Stimulated activated naive CD8-positive, alpha-beta T cell treated with anti-CD3 and anti-CD28 coated beads, Interleukin-15, Interleukin-2, amounts not matched to agents 100 ng/mL and 50 ng/mL, for 24 hours (primary cell): ENCODE measurements at regions not wholly inside any gene's neighbourhood (a gene's known extent, or its start where the extent isn't known, plus 50 kb on each side); places are given as distances from the start of the nearest gene placed in this dataset.

ENCODE experiments used
- H3K27ac Mint-ChIP-seq: one replicate; pipeline ENCODE4 v1.8.0; 2021; ENCODE audit warnings: mild to moderate bottlenecking, mixed read lengths
- H3K27me3 Mint-ChIP-seq: one replicate; pipeline ENCODE4 v1.8.0; 2021; ENCODE audit warnings: mixed read lengths
- H3K36me3 Mint-ChIP-seq: one replicate; pipeline ENCODE4 v1.8.0; 2021; ENCODE audit warnings: low read depth, mixed read lengths
- H3K4me1 Mint-ChIP-seq: one replicate; pipeline ENCODE4 v1.8.0; 2021; ENCODE audit warnings: low read depth, mixed read lengths
- H3K4me3 Mint-ChIP-seq: one replicate; pipeline ENCODE4 v1.8.0; 2021; ENCODE audit warnings: mild to moderate bottlenecking, mixed read lengths
- H3K9me3 Mint-ChIP-seq: one replicate; pipeline ENCODE4 v1.8.0; 2021; ENCODE audit warnings: mixed read lengths

- no peak overlapping the region for H3K27ac Mint-ChIP-seq
- no peaks in the 10 kb centered on the region for H3K36me3 Mint-ChIP-seq
Measured at GRCh38 chr10:61175316-61175715, 231.3 kb upstream of the RHOBTB1 start.

GRCh38 chr10:61173450-61173849 is 229.5 kb upstream of the RHOBTB1 start:
- no peaks in the 10 kb centered on the region for H3K27me3 Mint-ChIP-seq
- no peak overlapping the region for H3K27ac Mint-ChIP-seq
- H3K36me3 Mint-ChIP-seq, result no peaks in the 10 kb centered on the region
- H3K9me3 Mint-ChIP-seq, result peaks cover 4% of the 10 kb centered on the region
- H3K4me3 Mint-ChIP-seq, result no peak overlapping the region
- no peaks in the 10 kb centered on the region for H3K4me1 Mint-ChIP-seq

More at GRCh38 chr10:61175316-61175715, 231.3 kb upstream of the RHOBTB1 start:
- no peaks in the 10 kb centered on the region for H3K4me1 Mint-ChIP-seq
- H3K4me3 Mint-ChIP-seq, result no peak overlapping the region
- no peaks in the 10 kb centered on the region for H3K9me3 Mint-ChIP-seq
- peaks cover 3% of the 10 kb centered on the region for H3K27me3 Mint-ChIP-seq

GRCh38 chr10:61172182-61172926 is 228.4 kb upstream of the RHOBTB1 start:
- Mint-ChIP-seq H3K27ac (no peak overlapping the region), H3K27me3 (no peaks in the 10 kb centered on the region), H3K4me1 (no peaks in the 10 kb centered on the region), H3K36me3 (no peaks in the 10 kb centered on the region), H3K9me3 (peaks cover 15% of the 10 kb centered on the region), H3K4me3 (no peak overlapping the region)

- Mint-ChIP-seq H3K4me1 (no peaks in the 10 kb centered on the region), H3K9me3 (peaks cover 15% of the 10 kb centered on the region), H3K27ac (no peak overlapping the region), H3K27me3 (no peaks in the 10 kb centered on the region), H3K36me3 (no peaks in the 10 kb centered on the region), H3K4me3 (no peak overlapping the region)
Measured at GRCh38 chr10:61170594-61170993, 226.6 kb upstream of the RHOBTB1 start.

GRCh38 chr10:61169294-61169693 is 225.3 kb upstream of the RHOBTB1 start:
- Mint-ChIP-seq H3K27ac (no peak overlapping the region), H3K9me3 (peaks cover 15% of the 10 kb centered on the region), H3K4me3 (no peak overlapping the region), H3K27me3 (no peaks in the 10 kb centered on the region), H3K4me1 (no peaks in the 10 kb centered on the region), H3K36me3 (no peaks in the 10 kb centered on the region)

- Mint-ChIP-seq H3K36me3 (no peaks in the 10 kb centered on the region), H3K27me3 (no peaks in the 10 kb centered on the region), H3K27ac (no peak overlapping the region), H3K4me1 (no peaks in the 10 kb centered on the region), H3K9me3 (peaks cover 15% of the 10 kb centered on the region), H3K4me3 (no peak overlapping the region)
Measured at GRCh38 chr10:61166489-61166888, 222.5 kb upstream of the RHOBTB1 start.

- Mint-ChIP-seq H3K27ac (no peak overlapping the region), H3K4me1 (no peaks in the 10 kb centered on the region), H3K27me3 (no peaks in the 10 kb centered on the region), H3K36me3 (no peaks in the 10 kb centered on the region), H3K4me3 (no peak overlapping the region), H3K9me3 (peaks cover 15% of the 10 kb centered on the region)
Measured at GRCh38 chr10:61166065-61166464, 222.1 kb upstream of the RHOBTB1 start.

GRCh38 chr10:61164458-61165160 is 220.6 kb upstream of the RHOBTB1 start:
- Mint-ChIP-seq H3K9me3 (peaks cover 15% of the 10 kb centered on the region), H3K4me3 (no peak overlapping the region), H3K27me3 (no peaks in the 10 kb centered on the region)

GRCh38 chr10:61163403-61163802 is 219.4 kb upstream of the RHOBTB1 start:
- H3K36me3 Mint-ChIP-seq, result no peaks in the 10 kb centered on the region
- H3K27ac Mint-ChIP-seq, result no peak overlapping the region
- H3K4me1 Mint-ChIP-seq, result no peaks in the 10 kb centered on the region
- no peak overlapping the region for H3K4me3 Mint-ChIP-seq
- H3K9me3 Mint-ChIP-seq, result peaks cover 10% of the 10 kb centered on the region
- no peaks in the 10 kb centered on the region for H3K27me3 Mint-ChIP-seq

More at GRCh38 chr10:61164458-61165160, 220.6 kb upstream of the RHOBTB1 start:
- H3K36me3 Mint-ChIP-seq, result no peaks in the 10 kb centered on the region
- no peak overlapping the region for H3K27ac Mint-ChIP-seq
- H3K4me1 Mint-ChIP-seq, result no peaks in the 10 kb centered on the region

GRCh38 chr10:61160253-61160652 is 216.3 kb upstream of the RHOBTB1 start:
- no peak overlapping the region for H3K4me3 Mint-ChIP-seq
- H3K36me3 Mint-ChIP-seq, result no peaks in the 10 kb centered on the region
- H3K4me1 Mint-ChIP-seq, result no peaks in the 10 kb centered on the region
- H3K27me3 Mint-ChIP-seq, result no peaks in the 10 kb centered on the region
- no peaks in the 10 kb centered on the region for H3K9me3 Mint-ChIP-seq
- H3K27ac Mint-ChIP-seq, result no peak overlapping the region

GRCh38 chr10:61159253-61159652 is 215.3 kb upstream of the RHOBTB1 start:
- no peaks in the 10 kb centered on the region for H3K27me3 Mint-ChIP-seq

GRCh38 chr10:61157182-61157581 is 213.2 kb upstream of the RHOBTB1 start:
- H3K27me3 Mint-ChIP-seq, result no peaks in the 10 kb centered on the region
- H3K4me3 Mint-ChIP-seq, result no peak overlapping the region
- H3K9me3 Mint-ChIP-seq, result no peaks in the 10 kb centered on the region
- H3K4me1 Mint-ChIP-seq, result no peaks in the 10 kb centered on the region
- no peaks in the 10 kb centered on the region for H3K36me3 Mint-ChIP-seq
- no peak overlapping the region for H3K27ac Mint-ChIP-seq

More at GRCh38 chr10:61159253-61159652, 215.3 kb upstream of the RHOBTB1 start:
- no peak overlapping the region for H3K4me3 Mint-ChIP-seq
- no peaks in the 10 kb centered on the region for H3K9me3 Mint-ChIP-seq
- H3K36me3 Mint-ChIP-seq, result no peaks in the 10 kb centered on the region
- no peaks in the 10 kb centered on the region for H3K4me1 Mint-ChIP-seq
- H3K27ac Mint-ChIP-seq, result no peak overlapping the region

GRCh38 chr10:61153771-61154170 is 209.8 kb upstream of the RHOBTB1 start:
- Mint-ChIP-seq H3K4me1 (no peaks in the 10 kb centered on the region), H3K4me3 (no peak overlapping the region), H3K9me3 (no peaks in the 10 kb centered on the region), H3K36me3 (no peaks in the 10 kb centered on the region), H3K27me3 (no peaks in the 10 kb centered on the region), H3K27ac (no peak overlapping the region)

- Mint-ChIP-seq H3K4me3 (no peak overlapping the region), H3K9me3 (no peaks in the 10 kb centered on the region), H3K36me3 (no peaks in the 10 kb centered on the region), H3K27me3 (no peaks in the 10 kb centered on the region), H3K27ac (no peak overlapping the region), H3K4me1 (no peaks in the 10 kb centered on the region)
Measured at GRCh38 chr10:61151059-61151458, 207.1 kb upstream of the RHOBTB1 start.

GRCh38 chr10:61148451-61148850 is 204.5 kb upstream of the RHOBTB1 start:
- Mint-ChIP-seq H3K27ac (no peak overlapping the region), H3K4me1 (no peaks in the 10 kb centered on the region), H3K27me3 (no peaks in the 10 kb centered on the region), H3K4me3 (no peak overlapping the region), H3K36me3 (no peaks in the 10 kb centered on the region), H3K9me3 (no peaks in the 10 kb centered on the region)
